ENCODE measurements at regions not wholly inside any gene's neighbourhood (a gene's known extent, or its start where the extent isn't known, plus 50 kb on each side); places are given as distances from the start of the nearest gene placed in this dataset.
"Not testable (repeated sequence)": the region's sequence is repeated elsewhere in the genome, so short reads cannot be mapped to it uniquely, and the experiment has no call there.

- H3K9me3 ChIP-seq = no peaks in the 10 kb centered on the region
- DNase-seq = no peak
Observed at GRCh38 chr2:215260097-215260677, 51.7 kb upstream of the ATIC start.

DNA sequence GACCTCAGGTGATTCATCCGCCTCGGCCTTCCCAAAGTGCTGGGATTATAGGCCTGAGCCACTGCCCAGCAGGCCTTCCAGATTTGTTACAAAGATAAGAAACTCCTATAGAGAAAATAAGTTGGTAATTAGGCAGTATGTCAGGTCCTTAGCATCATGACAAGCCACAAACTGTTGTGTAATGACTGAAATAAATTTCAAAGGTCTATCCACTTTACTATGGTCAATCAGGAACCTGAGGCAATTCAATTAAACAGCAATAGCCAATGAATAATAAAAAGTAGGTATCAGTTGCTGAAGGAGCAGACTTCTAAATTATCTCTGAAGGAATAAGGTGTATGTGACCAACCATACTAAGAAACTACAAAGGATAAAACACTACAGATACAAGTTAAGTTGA lies 62.4 kb upstream of the ATIC start:
- intact Hi-C loops (cut with DNase I) = no loop called here
- H3K9me3 ChIP-seq = no peaks in the 10 kb centered on the region

More at GRCh38 chr2:215260097-215260677, 51.7 kb upstream of the ATIC start:
- Histone ChIP-seq H3K36me3 (no peaks in the 10 kb centered on the region), H3K4me1 (no peaks in the 10 kb centered on the region), H3K4me3 (no peak overlapping the region), H3K27me3 (ENCODE audit: low read depth) (no peaks in the 10 kb centered on the region), H3K27ac (no peak overlapping the region)
- intact Hi-C loops (cut with DNase I) = no loop called here
- ATAC-seq = no peak
- no peak for TF ChIP-seq CTCF (IDR thresholded peaks at IDR 0.05)

DNA sequence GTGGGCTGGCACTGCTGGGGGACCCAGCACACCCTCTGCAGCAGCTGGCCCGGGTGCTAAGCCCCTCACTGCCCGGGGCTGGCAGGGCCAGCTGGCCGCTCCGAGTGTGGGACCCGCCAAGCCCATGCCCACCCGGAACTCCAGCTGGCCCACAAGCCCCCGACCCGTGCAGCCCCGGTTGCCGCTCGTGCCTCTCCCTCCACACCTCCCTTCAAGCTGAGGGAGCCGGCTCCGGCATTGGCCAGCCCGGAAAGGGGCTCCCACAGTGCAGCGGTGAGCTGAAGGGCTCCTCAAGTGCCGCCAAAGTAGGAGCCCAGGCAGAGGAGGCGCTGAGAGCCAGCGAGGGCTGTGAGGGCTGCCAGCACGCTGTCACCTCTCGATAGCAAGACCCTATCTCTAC lies 65.9 kb upstream of the ATIC start:
- H3K4me3 ChIP-seq; intact Hi-C loops (cut with DNase I); H3K27ac ChIP-seq; H3K4me1 ChIP-seq; H3K9me3 ChIP-seq; ATAC-seq; H3K36me3 ChIP-seq; DNase-seq; H3K27me3 ChIP-seq (ENCODE audit: low read depth): not testable (repeated sequence)

More for the DNA sequence above, 62.4 kb upstream of the ATIC start:
- no peaks in the 10 kb centered on the region for H3K27me3 ChIP-seq (ENCODE audit: low read depth)
- no peak for TF ChIP-seq CTCF (IDR thresholded peaks at IDR 0.05)
- H3K27ac ChIP-seq = no peak overlapping the region
- H3K4me1 ChIP-seq = no peaks in the 10 kb centered on the region
- ATAC-seq (no peak), DNase-seq (no peak)
- H3K36me3 ChIP-seq = no peaks in the 10 kb centered on the region
- no peak overlapping the region for H3K4me3 ChIP-seq

GRCh38 chr2:215241791-215242305 lies 70.0 kb upstream of the ATIC start:
- Histone ChIP-seq H3K4me1 (no peaks in the 10 kb centered on the region), H3K27ac (no peak overlapping the region), H3K4me3 (no peak overlapping the region), H3K36me3 (no peaks in the 10 kb centered on the region), H3K9me3 (no peaks in the 10 kb centered on the region), H3K27me3 (ENCODE audit: low read depth) (no peaks in the 10 kb centered on the region)
- no peak for ATAC-seq
- TF ChIP-seq CTCF (IDR thresholded peaks at IDR 0.05) = no peak
- no peak for DNase-seq
- intact Hi-C loops (cut with DNase I) = no loop called here

DNA sequence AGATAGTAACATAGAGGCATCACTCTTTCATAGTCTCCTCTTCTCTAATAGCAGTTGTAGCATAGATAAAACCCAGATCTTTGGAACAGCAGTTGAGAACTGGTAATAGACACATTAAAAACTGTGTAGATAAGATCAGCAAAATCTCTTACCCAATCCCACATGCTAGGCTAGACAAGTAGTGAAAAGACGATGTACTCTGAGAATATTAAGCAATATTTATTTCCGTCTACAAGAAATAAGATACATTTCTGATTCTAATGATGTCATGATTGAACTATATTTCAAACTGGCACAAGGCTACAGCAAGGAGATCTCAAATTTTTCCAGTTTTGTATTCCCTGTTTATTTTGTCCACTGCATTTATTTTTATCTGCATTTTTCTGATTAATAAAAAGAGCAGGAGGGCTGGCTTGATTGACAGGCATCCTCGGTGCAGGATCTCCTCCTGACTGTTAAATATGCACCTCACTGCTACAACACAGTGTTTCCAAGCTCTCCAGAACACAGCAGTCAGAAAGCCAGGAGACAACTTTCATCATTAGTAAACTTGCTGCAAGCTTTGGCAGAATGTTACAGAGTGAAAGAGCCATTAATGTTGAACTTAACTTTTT lies 73.3 kb upstream of the ATIC start:
- no peak for TF ChIP-seq CTCF (IDR thresholded peaks at IDR 0.05)
- intact Hi-C loops (cut with DNase I) = no loop called here
- H3K4me1 ChIP-seq = no peaks in the 10 kb centered on the region
- H3K27ac ChIP-seq = no peak overlapping the region
- H3K36me3 ChIP-seq = no peaks in the 10 kb centered on the region
- DNase-seq = no peak
- no peaks in the 10 kb centered on the region for H3K9me3 ChIP-seq
- H3K27me3 ChIP-seq (ENCODE audit: low read depth) = no peaks in the 10 kb centered on the region
- no peak overlapping the region for H3K4me3 ChIP-seq
- no peak for ATAC-seq

DNA sequence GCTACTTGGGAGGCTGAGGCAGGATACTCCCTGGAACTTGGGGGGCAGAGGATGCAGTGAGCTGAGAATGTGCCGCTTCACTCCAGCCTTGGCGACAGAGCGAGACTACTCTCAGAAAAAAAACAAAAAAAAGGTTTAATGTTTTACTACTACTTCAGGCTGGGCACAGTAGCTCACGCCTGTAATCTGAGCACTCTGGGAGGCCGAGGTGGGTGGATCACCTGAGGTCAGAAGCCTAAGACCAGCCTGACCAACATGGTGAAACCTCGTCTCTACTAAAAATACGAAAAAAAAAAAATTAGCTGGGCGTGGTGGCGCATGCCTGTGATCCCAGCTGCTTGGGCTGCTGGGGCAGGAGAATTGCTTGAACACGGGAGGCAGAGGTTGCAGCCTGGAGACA lies 75.7 kb upstream of the ATIC start:
- Histone ChIP-seq H3K4me3 (no peak overlapping the region), H3K27me3 (ENCODE audit: low read depth) (no peaks in the 10 kb centered on the region), H3K36me3 (no peaks in the 10 kb centered on the region), H3K4me1 (no peaks in the 10 kb centered on the region), H3K9me3 (no peaks in the 10 kb centered on the region), H3K27ac (no peak overlapping the region)
- ATAC-seq (no peak), DNase-seq (no peak)
- no peak for TF ChIP-seq CTCF (IDR thresholded peaks at IDR 0.05)
- intact Hi-C loops (cut with DNase I) = no loop called here

GRCh38 chr2:215220221-215220620 lies 81.8 kb upstream of the ABCA12 start:
- H3K9me3 ChIP-seq; H3K4me3 ChIP-seq; H3K4me1 ChIP-seq; DNase-seq; H3K27me3 ChIP-seq (ENCODE audit: low read depth); ATAC-seq; intact Hi-C loops (cut with DNase I); H3K27ac ChIP-seq; H3K36me3 ChIP-seq: not testable (repeated sequence)

Data from lower lobe of right lung (tissue), 2 donors.